ENCODE measurements at regions not wholly inside any gene's neighbourhood (a gene's known extent, or its start where the extent isn't known, plus 50 kb on each side); places are given as distances from the start of the nearest gene placed in this dataset.

DNA sequence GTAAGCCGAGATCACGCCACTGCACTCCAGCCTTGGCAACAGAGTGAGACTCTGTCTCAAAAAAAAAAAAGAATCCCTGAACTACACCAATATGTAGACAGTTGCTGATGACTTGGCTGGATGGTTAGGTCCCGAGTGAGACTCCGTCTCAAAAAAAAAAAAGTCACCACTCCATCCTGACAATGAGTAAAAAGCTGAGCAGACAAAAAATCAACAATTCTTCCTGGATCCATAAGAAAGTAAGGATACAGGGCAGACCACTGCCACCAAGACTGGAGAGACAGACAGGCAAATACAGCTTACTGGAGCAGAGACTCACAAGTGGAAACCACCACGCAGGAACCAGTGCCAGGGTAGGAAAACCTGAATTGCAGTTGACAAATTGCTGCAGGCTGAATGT, 67.1 kb upstream of the ERCC4 start:
- Histone ChIP-seq H3K9me3 (ENCODE audit: low read length) (no peaks in the 10 kb centered on the region), H4K20me1 (ENCODE audit: insufficient read depth, low read length) (no peaks in the 10 kb centered on the region), H3K36me3 (replicated peaks in 1 of 2; ENCODE audit: control insufficient read depth in 1 of 2, insufficient read depth in 2 of 2, low read length in 2 of 2) (no peaks in the 10 kb centered on the region), H3K27me3 (ENCODE audit: control insufficient read depth in 1 of 2, insufficient read depth in 2 of 2, low read length in 2 of 2) (peaks cover 0 to 19% of the 10 kb centered on the region in 2 experiments; a peak in 2 of 5 replicates), H2AFZ (ENCODE audit: low read length) (no peak overlapping the region), H3K79me2 (ENCODE audit: insufficient read depth, low read length) (no peaks in the 10 kb centered on the region), H3K4me2 (ENCODE audit: low read depth, low read length) (no peak overlapping the region), H3K4me1 (ENCODE audit: insufficient read depth, low read length) (no peaks in the 10 kb centered on the region), H3K9ac (ENCODE audit: insufficient read depth, low read depth, low read length) (no peak overlapping the region), H3K27ac (ENCODE audit: extremely low read length, insufficient read depth, low read length) (no peak overlapping the region), H3K4me3 (replicated peaks in 1 of 3; ENCODE audit: insufficient read depth in 1 of 3, low read depth in 2 of 3, low read length in 3 of 3) (no peak overlapping the region)
- no TSS peak for BruUV-seq (replicated peaks)
- in situ Hi-C loops (cut with HindIII; ENCODE audit: extremely low pct_ligation_motif_present, low pct_unique_long_range_greater_than_20kb), result no loop called here
- ATAC-seq (no peak), FAIRE-seq (no peak), DNase-seq (ENCODE audit: low spot score) (no peak)
- WGBS (ENCODE audit: low lambda C conversion rate), result 26% methylated on average over 5 of the region's 5 CpGs
- intact Hi-C loops (cut with micrococcal nuclease; ENCODE audit: unreplicated experiment), result no loop called here
- TF ChIP-seq, protein P1, sequence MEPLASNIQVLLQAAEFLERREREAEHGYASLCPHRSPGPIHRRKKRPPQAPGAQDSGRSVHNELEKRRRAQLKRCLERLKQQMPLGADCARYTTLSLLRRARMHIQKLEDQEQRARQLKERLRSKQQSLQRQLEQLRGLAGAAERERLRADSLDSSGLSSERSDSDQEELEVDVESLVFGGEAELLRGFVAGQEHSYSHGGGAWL (CRISPR knock-in tag; IDR thresholded peaks at IDR 0.05), result no peak
- TF ChIP-seq MAFK (conservative IDR thresholded peaks at IDR 0.05 in 1 of 2, IDR thresholded peaks at IDR 0.05 in 1 of 2; ENCODE audit: low read length in 2 of 2) (peak; percentile 95), MAFF (IDR thresholded peaks at IDR 0.05; ENCODE audit: low read depth, low read length) (peak; percentile 90)
- ChIA-PET CTCF (ENCODE audit: low intra/inter-chr PET ratio, low total read pairs) (no interaction called here), POLR2A (no interaction called here)

DNA sequence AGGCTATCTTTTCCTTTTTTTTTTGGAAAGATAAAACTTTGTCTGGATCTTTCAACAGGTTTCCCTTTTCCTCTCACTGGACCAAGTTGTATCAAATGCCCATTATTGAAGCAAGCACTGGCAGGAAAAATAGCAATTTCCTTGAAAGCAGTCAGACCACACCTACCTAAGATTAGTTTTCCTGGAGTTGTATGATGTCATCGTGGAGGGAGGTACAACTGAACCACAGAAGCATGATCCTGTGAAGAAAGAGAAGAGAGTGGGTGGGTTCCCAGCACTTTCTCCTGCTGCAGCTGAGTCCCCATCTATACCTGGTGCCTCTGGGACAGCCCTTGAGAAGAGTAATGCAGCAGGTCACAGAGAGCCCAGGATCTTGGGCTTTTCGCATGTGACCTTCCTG, 63.6 kb upstream of the ERCC4 start:
- ChIA-PET POLR2A (no interaction called here), CTCF (ENCODE audit: low intra/inter-chr PET ratio, low total read pairs) (no interaction called here)
- Histone ChIP-seq H2AFZ (ENCODE audit: low read length) (no peak overlapping the region), H3K9ac (ENCODE audit: insufficient read depth, low read depth, low read length) (no peak overlapping the region), H3K4me1 (ENCODE audit: insufficient read depth, low read length) (peaks cover 12% of the 10 kb centered on the region), H3K27me3 (ENCODE audit: control insufficient read depth in 1 of 2, insufficient read depth in 2 of 2, low read length in 2 of 2) (peaks cover 2 to 25% of the 10 kb centered on the region in 2 experiments; a peak in 2 of 5 replicates), H3K79me2 (ENCODE audit: insufficient read depth, low read length) (no peaks in the 10 kb centered on the region), H3K9me3 (ENCODE audit: low read length) (no peaks in the 10 kb centered on the region), H3K36me3 (replicated peaks in 1 of 2; ENCODE audit: control insufficient read depth in 1 of 2, insufficient read depth in 2 of 2, low read length in 2 of 2) (no peaks in the 10 kb centered on the region), H3K4me2 (ENCODE audit: low read depth, low read length) (no peak overlapping the region), H3K4me3 (replicated peaks in 1 of 3; ENCODE audit: insufficient read depth in 1 of 3, low read depth in 2 of 3, low read length in 3 of 3) (no peak overlapping the region), H3K27ac (ENCODE audit: extremely low read length, insufficient read depth, low read length) (no peak overlapping the region), H4K20me1 (ENCODE audit: insufficient read depth, low read length) (no peaks in the 10 kb centered on the region)
- intact Hi-C loops (cut with micrococcal nuclease; ENCODE audit: unreplicated experiment) (no loop called here), in situ Hi-C loops (cut with HindIII; ENCODE audit: extremely low pct_ligation_motif_present, low pct_unique_long_range_greater_than_20kb) (no loop called here)
- WGBS (ENCODE audit: low lambda C conversion rate), result 24% methylated on average over 2 of the region's 2 CpGs
- DNase-seq (ENCODE audit: low spot score) (no peak), ATAC-seq (no peak), FAIRE-seq (no peak)
- TF ChIP-seq ATF7 (IDR thresholded peaks at IDR 0.05) (peak; percentile 89), ATF7 (CRISPR knock-in tag; IDR thresholded peaks at IDR 0.05) (no peak), ZNF484 (CRISPR knock-in tag; IDR thresholded peaks at IDR 0.05; ENCODE audit: borderline replicate concordance, low read depth) (no peak)
- BruUV-seq (replicated peaks), result no TSS peak
